ENCODE measurements at regions not wholly inside any gene's neighbourhood (a gene's known extent, or its start where the extent isn't known, plus 50 kb on each side); places are given as distances from the start of the nearest gene placed in this dataset.

DNA sequence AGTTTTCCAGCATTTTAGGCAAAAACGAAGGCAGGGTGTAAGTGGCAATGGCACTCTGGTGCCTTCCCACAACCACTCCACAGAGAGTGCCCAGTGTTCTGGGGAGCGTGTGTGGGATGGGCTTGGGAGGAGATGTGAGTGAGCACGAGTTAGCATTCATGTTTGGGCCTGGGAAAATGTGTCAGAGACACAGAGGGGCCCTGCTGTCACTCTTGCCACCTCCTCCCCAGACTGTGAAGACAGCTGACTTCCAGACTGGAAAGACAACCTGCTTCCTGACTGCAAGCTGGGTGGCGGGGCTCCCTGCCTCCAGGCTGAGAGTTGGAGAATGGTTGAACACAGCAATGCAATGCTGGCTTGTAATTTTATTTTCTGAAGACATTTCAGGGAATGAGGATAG is 454.5 kb upstream of the ZMIZ1 start:
- H3K4me3 ChIP-seq (ENCODE audit: low read depth, low read length): no peak overlapping the region
- TF ChIP-seq, protein P1, sequence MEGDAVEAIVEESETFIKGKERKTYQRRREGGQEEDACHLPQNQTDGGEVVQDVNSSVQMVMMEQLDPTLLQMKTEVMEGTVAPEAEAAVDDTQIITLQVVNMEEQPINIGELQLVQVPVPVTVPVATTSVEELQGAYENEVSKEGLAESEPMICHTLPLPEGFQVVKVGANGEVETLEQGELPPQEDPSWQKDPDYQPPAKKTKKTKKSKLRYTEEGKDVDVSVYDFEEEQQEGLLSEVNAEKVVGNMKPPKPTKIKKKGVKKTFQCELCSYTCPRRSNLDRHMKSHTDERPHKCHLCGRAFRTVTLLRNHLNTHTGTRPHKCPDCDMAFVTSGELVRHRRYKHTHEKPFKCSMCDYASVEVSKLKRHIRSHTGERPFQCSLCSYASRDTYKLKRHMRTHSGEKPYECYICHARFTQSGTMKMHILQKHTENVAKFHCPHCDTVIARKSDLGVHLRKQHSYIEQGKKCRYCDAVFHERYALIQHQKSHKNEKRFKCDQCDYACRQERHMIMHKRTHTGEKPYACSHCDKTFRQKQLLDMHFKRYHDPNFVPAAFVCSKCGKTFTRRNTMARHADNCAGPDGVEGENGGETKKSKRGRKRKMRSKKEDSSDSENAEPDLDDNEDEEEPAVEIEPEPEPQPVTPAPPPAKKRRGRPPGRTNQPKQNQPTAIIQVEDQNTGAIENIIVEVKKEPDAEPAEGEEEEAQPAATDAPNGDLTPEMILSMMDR (IDR thresholded peaks at IDR 0.05; ENCODE audit: low read depth, low read length): no peak

DNA sequence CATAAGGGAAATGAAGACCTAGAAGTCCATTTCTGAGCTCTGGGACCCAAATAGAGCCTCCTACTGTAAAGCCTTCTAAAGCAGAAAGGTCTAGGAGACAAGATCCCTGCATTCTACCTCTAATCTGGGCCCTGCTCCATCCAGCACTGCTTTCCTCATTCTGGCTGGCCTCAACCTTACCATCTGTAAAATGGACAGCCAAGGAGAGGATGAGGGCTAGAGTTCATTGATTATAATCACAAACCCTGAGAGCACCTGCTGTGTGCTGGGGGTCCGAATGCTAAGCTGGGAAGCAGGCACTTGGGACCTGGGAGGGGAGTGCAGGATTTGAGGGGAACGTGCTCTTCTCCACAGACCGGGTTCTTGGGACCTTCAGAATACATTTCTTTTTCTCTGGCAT is 454.0 kb upstream of the ZMIZ1 start:
- TF ChIP-seq, protein P1 (IDR thresholded peaks at IDR 0.05; ENCODE audit: low read depth, low read length): no peak
- no peak overlapping the region for H3K4me3 ChIP-seq (ENCODE audit: low read depth, low read length)

DNA sequence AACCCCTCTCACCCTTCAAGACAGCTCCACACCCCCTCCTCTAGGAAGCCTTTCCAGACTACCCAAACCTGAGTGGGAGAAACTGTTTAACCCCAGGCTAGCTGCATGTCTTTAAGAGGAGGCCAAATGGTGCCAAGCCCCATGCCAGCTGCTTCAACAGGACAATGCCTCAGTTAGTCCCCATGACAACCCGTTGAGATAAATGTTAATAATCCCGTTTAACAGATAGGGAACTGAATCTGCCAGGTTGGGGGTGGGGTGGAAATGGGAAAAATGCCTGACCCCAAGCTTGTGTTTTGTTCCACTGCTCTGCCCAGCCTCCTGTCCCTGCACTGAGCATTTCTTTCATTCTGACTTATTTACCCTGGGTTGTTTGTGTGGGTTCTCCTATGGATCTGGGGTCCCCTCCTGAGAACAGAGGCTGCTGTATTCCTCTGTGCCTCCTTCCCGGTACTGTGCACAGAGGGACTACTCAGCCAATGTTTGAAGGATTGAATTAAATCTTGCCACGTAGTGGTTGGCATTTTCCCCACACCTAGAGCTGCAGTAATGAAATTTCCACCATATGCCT is 452.6 kb upstream of the ZMIZ1 start:
- TF ChIP-seq, protein P1 (IDR thresholded peaks at IDR 0.05; ENCODE audit: low read depth, low read length): no peak
- H3K4me3 ChIP-seq (ENCODE audit: low read depth, low read length): no peak overlapping the region

DNA sequence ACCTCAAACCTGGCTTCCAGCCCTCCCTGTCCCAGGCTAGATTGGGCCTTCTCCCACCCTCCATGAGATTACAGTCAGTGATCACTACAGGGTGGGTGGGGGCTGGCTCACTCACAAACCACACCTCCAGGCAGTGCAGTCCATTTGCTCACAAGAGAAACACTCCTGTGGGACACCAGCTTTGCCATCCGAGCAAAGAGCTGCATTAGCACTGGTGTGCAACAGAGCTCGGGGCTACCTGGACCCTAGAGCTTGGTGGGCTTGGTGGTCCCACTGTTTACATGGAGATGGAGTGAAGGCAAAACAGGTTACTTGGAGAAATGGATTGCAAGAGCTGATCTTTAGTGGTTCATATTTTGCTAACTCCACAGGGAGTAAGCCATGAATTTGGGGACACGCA is 451.7 kb upstream of the ZMIZ1 start:
- no peak overlapping the region for H3K4me3 ChIP-seq (ENCODE audit: low read depth, low read length)
- TF ChIP-seq, protein P1 (IDR thresholded peaks at IDR 0.05; ENCODE audit: low read depth, low read length): no peak

DNA sequence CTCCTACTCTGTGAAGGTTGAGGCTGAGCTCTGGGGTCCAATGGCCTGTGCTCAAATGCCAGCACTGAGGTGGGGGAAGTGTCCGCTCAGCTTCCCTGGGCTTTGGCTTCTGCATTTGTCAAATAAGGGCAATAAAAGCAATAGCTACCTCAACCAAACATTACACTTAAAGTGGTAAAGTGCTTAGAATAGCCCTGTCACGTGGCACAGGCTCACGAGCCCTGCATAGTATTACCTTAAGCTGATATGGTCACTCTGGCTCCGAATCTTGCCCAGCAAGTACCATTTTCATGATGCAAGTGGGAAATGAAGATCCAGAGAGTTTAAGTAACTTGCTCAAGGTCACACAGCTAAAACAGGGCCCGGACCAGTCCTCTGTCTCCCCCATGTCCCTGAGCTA is 451.1 kb upstream of the ZMIZ1 start:
- TF ChIP-seq, protein P1 (IDR thresholded peaks at IDR 0.05; ENCODE audit: low read depth, low read length): no peak
- H3K4me3 ChIP-seq (ENCODE audit: low read depth, low read length): no peak overlapping the region

DNA sequence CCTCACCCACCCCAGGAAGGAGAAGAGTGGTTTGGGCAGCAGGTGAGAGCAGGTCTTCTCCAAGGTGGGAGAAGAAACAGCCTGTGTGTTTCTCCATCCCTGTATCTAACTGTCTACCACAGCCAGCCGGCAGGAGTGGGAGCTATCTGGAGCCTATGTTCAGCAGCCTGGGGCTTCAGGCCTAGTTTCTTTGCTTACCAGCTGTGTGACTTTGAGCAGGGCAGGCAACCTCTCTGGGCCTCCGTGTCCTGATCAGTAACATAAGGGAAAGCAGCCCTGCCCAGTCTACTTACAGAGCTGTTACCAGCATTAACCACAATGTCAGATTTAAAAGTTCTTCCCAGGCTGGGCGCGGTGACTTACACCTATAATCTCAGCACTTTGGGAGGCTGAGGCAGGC is 450.7 kb upstream of the ZMIZ1 start:
- TF ChIP-seq, protein P1 (IDR thresholded peaks at IDR 0.05; ENCODE audit: low read depth, low read length): no peak
- H3K4me3 ChIP-seq (ENCODE audit: low read depth, low read length): no peak overlapping the region

DNA sequence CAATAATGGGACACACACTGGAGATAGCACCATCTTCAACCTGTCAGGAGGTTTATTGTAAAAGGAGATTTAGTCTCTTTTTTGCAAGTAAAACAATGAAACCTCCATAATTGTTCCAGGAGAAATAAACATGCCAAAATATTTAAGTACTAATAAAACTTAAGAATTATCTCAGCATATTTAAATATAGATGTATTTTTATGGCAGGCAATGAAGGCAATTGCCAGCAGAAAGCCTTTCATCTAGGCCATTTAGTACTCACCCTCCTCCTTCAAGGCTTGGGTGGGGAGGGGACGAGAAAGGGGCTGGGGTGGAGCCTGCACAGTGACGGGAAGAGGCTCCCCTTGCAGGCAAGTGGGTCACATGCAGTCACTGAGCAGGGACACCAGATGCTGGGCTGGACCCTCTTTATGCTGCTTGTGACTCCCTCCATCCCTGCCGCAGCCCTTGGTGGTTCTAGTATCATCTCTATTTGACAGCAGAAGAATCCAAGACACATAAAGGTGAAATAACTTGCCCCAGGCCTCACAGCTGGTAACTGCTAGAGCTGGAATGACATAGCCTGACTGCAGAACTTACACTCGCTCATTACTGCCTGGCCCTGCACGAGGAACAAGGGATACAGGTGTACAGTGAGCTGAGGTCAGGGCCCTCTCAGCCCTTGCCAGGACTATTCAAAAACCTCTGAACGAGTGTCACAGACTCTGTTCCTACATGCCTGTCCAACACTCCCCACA is 449.5 kb upstream of the ZMIZ1 start:
- no peak overlapping the region for H3K4me3 ChIP-seq (ENCODE audit: low read depth, low read length)
- TF ChIP-seq, protein P1 (IDR thresholded peaks at IDR 0.05; ENCODE audit: low read depth, low read length): no peak
